ENCODE measurements at regions not wholly inside any gene's neighbourhood (a gene's known extent, or its start where the extent isn't known, plus 50 kb on each side); places are given as distances from the start of the nearest gene placed in this dataset.

DNA sequence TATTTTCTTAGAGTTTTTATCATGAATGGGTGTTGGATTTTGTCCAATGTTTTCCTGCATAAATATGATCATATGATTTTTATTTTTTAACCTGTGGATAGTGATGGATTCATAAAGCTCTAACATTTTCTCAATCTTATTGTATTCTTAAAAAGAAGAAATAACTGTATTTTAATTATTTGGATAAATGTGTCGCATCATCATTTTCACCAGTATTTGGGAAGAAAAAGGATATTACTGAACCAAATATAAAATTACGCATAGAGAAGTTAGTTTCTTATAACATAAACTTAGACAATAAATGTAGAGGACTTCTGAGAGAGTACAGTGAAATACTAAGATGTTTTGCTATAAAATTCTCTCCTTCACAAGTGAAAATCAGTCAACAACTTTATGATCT lies 126.0 kb upstream of the CHST9 start:
- TF ChIP-seq CTCF (IDR thresholded peaks at IDR 0.05) (no peak), POLR2A (IDR thresholded peaks at IDR 0.05) (no peak)

Measured in uterus (tissue), 2 donors.